GM06990 (cell line): ENCODE measurements at regions not wholly inside any gene's neighbourhood (a gene's known extent, or its start where the extent isn't known, plus 50 kb on each side); places are given as distances from the start of the nearest gene placed in this dataset.

ENCODE experiments used
- DNase-seq: peaks from one replicate; pipeline ENCODE4 v3.0.0-alpha.2; 2011; ENCODE audit not compliant: insufficient read length; ENCODE audit errors: extremely low read depth
- H3K27me3 ChIP-seq: replicated peaks from 2 replicates; pipeline ENCODE4 v1.6.0; 2011; ENCODE audit warnings: low read length; ENCODE audit not compliant: control insufficient read depth, insufficient read depth
- H3K36me3 ChIP-seq: 2 replicates; pipeline ENCODE4 v1.5.1; 2011; ENCODE audit warnings: low read length; ENCODE audit not compliant: control insufficient read depth, insufficient read depth
- H3K4me3 ChIP-seq: replicated peaks from 2 replicates; pipeline ENCODE4 v1.5.1; 2011; ENCODE audit warnings: low read depth, mild to moderate bottlenecking, control low read depth, low read length
- CTCF ChIP-seq: IDR thresholded peaks from 2 replicates; pipeline ENCODE4 v1.5.1; 2011; ENCODE audit warnings: low read length, control low read depth, mild to moderate bottlenecking, inconsistent platforms; ENCODE audit not compliant: insufficient read depth, poor library complexity, severe bottlenecking

- DNase-seq = no peak
- TF ChIP-seq CTCF = no peak
- Histone ChIP-seq H3K27me3 (no peaks in the 10 kb centered on the region; the same call in 1 of the 2 replicates), H3K4me3 (no peak overlapping the region), H3K36me3 (no peaks in the 10 kb centered on the region)
Observed at GRCh38 chr11:70712471-70712870, 314.1 kb downstream of the CTTN start.

GRCh38 chr11:70713086-70713835 is 314.9 kb downstream of the CTTN start:
- TF ChIP-seq CTCF = no peak
- no peak overlapping the region for H3K4me3 ChIP-seq
- peaks cover under 1% of the 10 kb centered on the region; the same call in 1 of the 2 replicates for H3K27me3 ChIP-seq
- no peaks in the 10 kb centered on the region for H3K36me3 ChIP-seq
- no peak for DNase-seq

GRCh38 chr11:70713988-70714665 is 315.8 kb downstream of the CTTN start:
- TF ChIP-seq CTCF = no peak
- no peaks in the 10 kb centered on the region for H3K36me3 ChIP-seq
- no peak for DNase-seq
- H3K4me3 ChIP-seq = no peak overlapping the region
- peaks cover 2% of the 10 kb centered on the region for H3K27me3 ChIP-seq

- no peak for DNase-seq
- Histone ChIP-seq H3K36me3 (no peaks in the 10 kb centered on the region), H3K27me3 (peaks cover 2% of the 10 kb centered on the region), H3K4me3 (no peak overlapping the region)
- TF ChIP-seq CTCF = no peak
Observed at GRCh38 chr11:70715166-70715951, 317.0 kb downstream of the CTTN start.

- peaks cover 2% of the 10 kb centered on the region; the same call in 1 of the 2 replicates for H3K27me3 ChIP-seq
- H3K4me3 ChIP-seq = no peak overlapping the region
- DNase-seq = no peak
- no peak for TF ChIP-seq CTCF
- H3K36me3 ChIP-seq = no peaks in the 10 kb centered on the region
Observed at GRCh38 chr11:70716216-70716615, 317.9 kb downstream of the CTTN start.
